Stomach smooth muscle (tissue), 2 donors: ENCODE measurements at regions not wholly inside any gene's neighbourhood (a gene's known extent, or its start where the extent isn't known, plus 50 kb on each side); places are given as distances from the start of the nearest gene placed in this dataset.

Experiments
- H3K27ac ChIP-seq: one replicate; pipeline ENCODE4 v1.7.0; 2013; ENCODE audit warnings: mild to moderate bottlenecking, low read length, inconsistent platforms
- H3K27me3 ChIP-seq, 2 donors: one replicate each; pipeline ENCODE4 v1.7.0; 2013; ENCODE audit warnings: low read length in 2 of 2; ENCODE audit not compliant: insufficient read depth in 2 of 2, control insufficient read depth in 1 of 2
- H3K36me3 ChIP-seq, 2 donors: one replicate each; pipeline ENCODE4 v1.7.0; 2013; ENCODE audit warnings: low read length in 2 of 2; ENCODE audit not compliant: control insufficient read depth in 2 of 2, insufficient read depth in 2 of 2
- H3K4me1 ChIP-seq: one replicate; pipeline ENCODE4 v1.7.0; 2013; ENCODE audit warnings: low read length; ENCODE audit not compliant: control insufficient read depth, insufficient read depth
- H3K4me3 ChIP-seq, 2 donors: one replicate each; pipeline ENCODE4 v1.7.0; 2013; ENCODE audit warnings: low read length in 2 of 2
- H3K9ac ChIP-seq, 2 donors: one replicate each; pipeline ENCODE4 v1.7.0; 2013; ENCODE audit warnings: low read length in 2 of 2, mild to moderate bottlenecking in 1 of 2
- H3K9me3 ChIP-seq, 2 donors: one replicate each; pipeline ENCODE4 v1.7.0; 2013; ENCODE audit warnings: low read length in 2 of 2; ENCODE audit not compliant: control insufficient read depth in 2 of 2
- donor health status: healthy.
- donor health status: Pancreatic carcinoma.

DNA sequence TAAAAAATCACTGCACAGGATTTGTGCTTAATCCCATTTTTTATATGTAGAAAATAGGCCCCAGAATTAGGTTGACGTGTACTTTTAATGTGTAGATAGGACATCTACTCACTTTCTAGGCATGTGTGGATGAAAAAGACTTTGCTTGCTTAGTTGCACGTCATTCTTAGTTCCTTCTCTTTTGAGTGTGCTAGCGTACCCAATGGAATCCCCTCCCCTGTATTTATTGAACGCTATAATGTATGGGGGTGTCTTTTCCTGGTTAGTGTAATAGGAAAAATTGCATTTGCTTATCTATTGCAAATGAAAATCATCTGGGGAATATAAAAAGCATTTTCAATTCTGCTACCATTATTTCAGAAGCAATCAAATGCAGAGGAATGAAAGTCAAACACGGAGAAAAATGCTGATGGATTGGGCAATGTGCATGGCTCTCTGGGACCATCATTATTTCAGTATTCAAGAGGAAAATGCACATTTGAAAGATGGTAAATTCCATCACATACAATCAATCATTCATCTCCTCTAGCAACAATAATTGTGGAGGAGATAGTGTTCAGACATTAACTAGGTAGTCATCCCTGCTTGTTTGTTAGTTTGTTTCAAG lies 277.0 kb upstream of the B3GALT2 start:
- no peaks in the 10 kb centered on the region for H3K9me3 ChIP-seq
- no peak overlapping the region for H3K4me3 ChIP-seq
- H3K27me3 ChIP-seq: no peaks in the 10 kb centered on the region
- H3K4me1 ChIP-seq: no peaks in the 10 kb centered on the region
- H3K9ac ChIP-seq: no peak overlapping the region
- no peak overlapping the region for H3K27ac ChIP-seq
- no peaks in the 10 kb centered on the region for H3K36me3 ChIP-seq

DNA sequence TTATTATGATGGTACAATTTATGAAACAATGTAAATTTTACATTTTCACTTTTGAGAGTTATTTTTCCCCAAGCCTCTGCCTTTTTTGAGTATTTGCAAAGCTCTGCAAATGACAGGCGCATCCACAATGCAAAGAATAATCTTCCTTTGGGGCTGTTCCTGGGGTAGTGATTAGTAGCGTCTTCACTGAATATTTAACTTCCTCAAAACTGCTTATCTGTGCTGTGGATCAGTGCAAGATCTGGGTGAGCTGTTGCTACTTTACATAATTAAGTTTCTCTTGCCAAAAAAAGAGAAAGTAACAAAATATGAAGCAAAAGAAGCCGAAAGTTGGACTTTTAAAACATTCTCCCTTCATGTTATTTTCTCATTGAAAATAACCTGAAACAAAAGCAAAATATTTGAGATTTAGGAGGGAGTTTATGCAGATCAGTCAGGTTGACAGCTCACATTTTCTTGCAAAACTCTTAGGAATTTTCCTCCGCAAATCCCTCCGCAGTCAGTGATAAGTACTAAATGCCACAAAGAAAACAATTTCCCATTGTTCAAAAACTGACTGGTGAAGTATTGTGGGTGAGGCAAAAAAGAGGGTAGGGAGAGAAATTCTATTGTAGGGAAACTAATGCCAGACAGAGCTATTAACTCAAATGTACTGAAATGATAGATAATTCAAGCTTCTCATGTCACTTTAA lies 276.4 kb upstream of the B3GALT2 start:
- no peak overlapping the region for H3K27ac ChIP-seq
- no peaks in the 10 kb centered on the region for H3K9me3 ChIP-seq
- H3K27me3 ChIP-seq: no peaks in the 10 kb centered on the region
- no peaks in the 10 kb centered on the region for H3K36me3 ChIP-seq
- no peak overlapping the region for H3K4me3 ChIP-seq
- H3K9ac ChIP-seq: no peak overlapping the region
- no peaks in the 10 kb centered on the region for H3K4me1 ChIP-seq

DNA sequence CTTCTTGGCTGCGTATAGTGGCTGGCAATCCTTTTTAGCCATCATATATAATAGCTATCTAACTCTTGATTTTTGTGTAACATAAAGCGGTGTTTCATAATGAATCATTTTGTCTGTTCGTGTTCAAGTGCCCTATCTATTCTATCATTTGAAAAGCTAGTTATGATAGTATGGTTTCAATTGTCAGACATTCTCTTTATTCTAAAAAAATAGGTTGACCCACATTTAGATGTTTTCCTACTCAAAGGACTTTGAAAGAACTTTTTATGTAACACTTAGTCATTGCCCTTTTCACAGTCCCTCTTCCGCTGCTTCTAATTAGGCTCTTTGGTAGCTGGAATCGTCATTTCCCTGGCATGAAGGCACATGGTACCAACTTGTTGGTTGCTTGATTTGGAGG lies 272.2 kb upstream of the B3GALT2 start:
- Histone ChIP-seq H3K4me1 (no peaks in the 10 kb centered on the region), H3K27ac (no peak overlapping the region), H3K9me3 (no peaks in the 10 kb centered on the region), H3K9ac (no peak overlapping the region), H3K27me3 (no peaks in the 10 kb centered on the region), H3K36me3 (no peaks in the 10 kb centered on the region), H3K4me3 (no peak overlapping the region)

DNA sequence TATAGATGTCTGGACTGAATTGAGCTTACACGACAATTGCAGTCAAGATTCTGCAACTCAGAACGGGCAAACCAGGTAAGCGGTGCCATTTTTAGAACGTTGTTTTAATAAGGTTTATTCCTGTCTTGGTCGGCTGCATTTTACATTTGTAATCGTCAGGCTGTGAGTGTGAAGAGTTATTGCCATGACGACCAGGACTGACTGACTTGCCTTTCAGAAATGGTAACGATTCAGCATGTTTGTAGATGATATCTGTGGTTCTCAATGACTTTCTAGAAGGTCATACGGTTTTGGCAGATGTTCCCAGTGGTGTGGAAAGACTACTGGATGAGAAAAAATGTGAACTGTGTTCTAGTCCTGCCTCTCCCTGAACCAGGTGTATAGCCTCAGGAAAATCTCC lies 271.3 kb upstream of the B3GALT2 start:
- H3K9me3 ChIP-seq: no peaks in the 10 kb centered on the region
- no peaks in the 10 kb centered on the region for H3K27me3 ChIP-seq
- H3K4me1 ChIP-seq: no peaks in the 10 kb centered on the region
- H3K36me3 ChIP-seq: no peaks in the 10 kb centered on the region
- no peak overlapping the region for H3K9ac ChIP-seq
- no peak overlapping the region for H3K4me3 ChIP-seq
- H3K27ac ChIP-seq: no peak overlapping the region

DNA sequence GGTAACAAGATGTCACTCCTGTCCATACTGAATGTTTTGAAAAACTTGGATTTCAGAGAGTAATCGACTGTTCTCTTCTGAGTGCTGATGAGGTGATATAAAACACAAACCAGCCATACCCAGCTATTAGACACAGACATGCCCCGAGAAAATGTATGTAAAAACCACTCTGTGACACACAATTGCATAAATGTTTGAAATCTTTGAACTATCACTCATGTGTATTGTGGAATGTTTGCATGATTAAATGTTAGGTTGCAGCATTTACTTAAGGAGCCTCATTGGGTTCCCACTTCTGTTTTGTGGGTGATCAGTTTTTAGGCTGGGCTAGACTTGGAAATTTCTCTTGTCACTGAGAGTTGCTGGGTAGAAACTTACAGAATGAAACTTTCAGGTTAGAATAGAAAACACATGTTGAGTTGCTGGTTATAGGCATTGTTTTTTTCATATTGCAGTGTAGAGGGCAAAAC lies 270.4 kb upstream of the B3GALT2 start:
- no peaks in the 10 kb centered on the region for H3K4me1 ChIP-seq
- no peak overlapping the region for H3K4me3 ChIP-seq
- no peaks in the 10 kb centered on the region for H3K36me3 ChIP-seq
- H3K9ac ChIP-seq: no peak overlapping the region
- H3K9me3 ChIP-seq: no peaks in the 10 kb centered on the region
- H3K27me3 ChIP-seq: no peaks in the 10 kb centered on the region
- no peak overlapping the region for H3K27ac ChIP-seq

DNA sequence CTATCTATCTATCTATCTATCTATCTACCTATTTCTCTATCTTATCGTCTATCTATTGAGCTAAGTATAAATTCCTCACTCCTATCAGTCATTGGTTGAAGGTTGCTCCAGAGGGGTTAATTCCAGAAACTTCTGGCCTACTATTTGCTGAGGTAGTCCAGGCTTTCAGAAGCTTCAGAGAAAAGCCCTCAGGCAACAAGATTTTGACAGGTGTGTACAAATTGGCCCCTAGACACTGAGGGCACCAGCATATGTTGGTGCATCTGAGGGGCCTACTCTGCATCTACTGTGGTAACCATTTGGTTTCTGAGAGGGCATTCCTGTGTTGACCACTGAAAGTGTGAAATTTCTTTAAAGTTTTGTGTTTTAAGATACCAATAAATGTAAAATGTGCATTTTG lies 265.2 kb upstream of the B3GALT2 start:
- Histone ChIP-seq H3K9me3 (no peaks in the 10 kb centered on the region), H3K4me1 (no peaks in the 10 kb centered on the region), H3K9ac (no peak overlapping the region), H3K27ac (no peak overlapping the region), H3K36me3 (no peaks in the 10 kb centered on the region), H3K27me3 (no peaks in the 10 kb centered on the region), H3K4me3 (no peak overlapping the region)

DNA sequence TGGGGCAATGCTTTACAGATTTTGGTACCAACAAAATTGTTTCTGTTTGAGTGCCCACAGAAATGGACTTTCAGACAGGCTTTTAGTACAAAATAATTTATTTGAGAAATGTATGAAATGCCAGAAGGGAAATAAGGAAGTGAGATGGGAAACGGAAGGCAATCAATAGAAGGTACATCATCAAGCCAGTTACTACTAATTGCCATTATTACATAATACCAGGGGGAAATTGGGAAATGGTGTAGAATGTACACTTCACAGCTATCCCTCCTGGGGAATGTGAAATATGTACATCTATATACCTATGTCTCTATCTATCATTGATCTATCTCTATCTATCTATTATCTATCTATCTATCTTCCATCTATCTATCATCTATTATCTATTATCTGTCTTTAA lies 264.6 kb upstream of the B3GALT2 start:
- Histone ChIP-seq H3K27me3 (no peaks in the 10 kb centered on the region), H3K36me3 (no peaks in the 10 kb centered on the region), H3K27ac (no peak overlapping the region), H3K4me3 (no peak overlapping the region), H3K4me1 (no peaks in the 10 kb centered on the region), H3K9ac (no peak overlapping the region), H3K9me3 (no peaks in the 10 kb centered on the region)

DNA sequence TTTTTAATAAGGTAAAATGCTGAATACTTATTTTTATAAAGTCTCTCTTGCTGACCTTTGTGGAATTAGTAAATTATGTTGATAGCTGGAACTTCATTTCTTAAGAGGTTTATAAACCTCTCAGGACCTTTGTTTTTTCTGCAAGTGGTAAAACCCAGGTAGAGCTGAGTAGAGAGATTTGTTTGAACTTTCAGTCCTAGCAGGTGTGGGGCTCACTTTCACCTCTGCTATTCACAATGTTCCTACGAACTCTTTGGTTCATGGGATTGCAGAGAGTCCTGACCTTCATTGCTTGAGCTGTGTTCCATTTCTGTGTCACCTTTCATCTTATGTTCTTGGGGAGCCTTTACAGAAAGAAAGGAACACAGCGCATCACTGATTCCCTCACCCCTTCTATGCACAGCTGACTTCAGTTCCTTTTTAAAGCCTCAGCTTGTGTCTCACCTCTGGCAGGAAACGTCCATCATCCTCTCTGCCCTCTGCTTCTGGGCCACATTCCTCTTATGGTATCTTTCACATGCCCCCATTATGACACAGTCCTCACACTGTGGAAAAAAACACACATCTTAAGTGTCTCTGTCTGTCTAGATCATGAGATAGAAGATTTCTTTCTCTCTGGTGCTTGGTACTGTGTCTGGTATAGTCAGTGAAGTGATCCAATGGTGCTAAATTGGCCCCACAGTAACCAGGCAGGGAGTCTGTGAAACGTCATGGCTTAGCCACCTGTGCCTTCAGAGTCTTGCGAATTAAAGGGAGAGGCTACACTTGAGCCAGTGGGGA lies 262.5 kb upstream of the B3GALT2 start:
- H3K36me3 ChIP-seq: no peaks in the 10 kb centered on the region

DNA sequence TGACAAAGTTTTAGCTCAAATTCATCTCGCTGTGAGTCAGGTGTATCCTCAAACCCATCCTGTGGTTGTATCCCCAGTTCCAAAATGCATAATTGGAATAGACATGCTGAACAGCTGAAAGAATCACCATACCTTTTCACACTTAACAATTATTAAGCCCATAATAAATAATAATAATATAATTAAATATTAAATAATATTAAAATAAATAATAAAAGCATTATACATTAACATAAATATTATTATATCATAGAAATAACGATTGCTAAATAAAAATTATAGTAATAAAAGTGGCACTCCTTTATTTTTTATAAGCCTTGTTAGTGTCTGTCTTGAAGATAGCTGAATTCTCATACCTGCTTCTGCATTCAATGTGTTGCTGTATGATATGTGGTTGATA lies 257.5 kb upstream of the B3GALT2 start:
- Histone ChIP-seq H3K4me1 (no peaks in the 10 kb centered on the region), H3K27ac (no peak overlapping the region), H3K27me3 (no peaks in the 10 kb centered on the region), H3K4me3 (no peak overlapping the region), H3K36me3 (no peaks in the 10 kb centered on the region), H3K9me3 (no peaks in the 10 kb centered on the region), H3K9ac (no peak overlapping the region)

More for the DNA sequence above, 262.5 kb upstream of the B3GALT2 start:
- Histone ChIP-seq H3K9ac (no peak overlapping the region), H3K27ac (no peak overlapping the region), H3K4me1 (no peaks in the 10 kb centered on the region), H3K9me3 (no peaks in the 10 kb centered on the region), H3K4me3 (no peak overlapping the region), H3K27me3 (no peaks in the 10 kb centered on the region)

DNA sequence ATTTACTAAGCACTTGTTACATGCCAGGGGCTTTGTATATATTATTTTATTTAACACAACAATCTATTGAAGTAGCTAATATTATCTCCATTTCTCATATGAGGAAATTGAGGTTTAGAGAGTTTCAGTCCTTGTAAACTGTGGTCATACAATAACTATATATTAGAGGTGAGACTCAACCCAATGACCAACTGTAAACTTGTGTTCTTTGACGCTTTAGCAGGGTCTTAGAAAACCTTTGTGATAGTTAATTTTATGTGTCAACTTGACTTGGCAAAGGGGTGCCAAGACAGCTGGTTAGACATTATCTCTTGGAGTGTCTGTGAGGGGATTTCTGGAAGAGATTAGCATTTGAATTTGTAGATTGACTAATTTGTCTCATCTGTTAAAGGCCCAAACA lies 252.4 kb upstream of the B3GALT2 start:
- Histone ChIP-seq H3K4me3 (no peak overlapping the region), H3K4me1 (no peaks in the 10 kb centered on the region), H3K27ac (no peak overlapping the region), H3K9ac (no peak overlapping the region), H3K36me3 (no peaks in the 10 kb centered on the region), H3K27me3 (no peaks in the 10 kb centered on the region), H3K9me3 (peaks cover 0 to 3% of the 10 kb centered on the region in 2 donors)

DNA sequence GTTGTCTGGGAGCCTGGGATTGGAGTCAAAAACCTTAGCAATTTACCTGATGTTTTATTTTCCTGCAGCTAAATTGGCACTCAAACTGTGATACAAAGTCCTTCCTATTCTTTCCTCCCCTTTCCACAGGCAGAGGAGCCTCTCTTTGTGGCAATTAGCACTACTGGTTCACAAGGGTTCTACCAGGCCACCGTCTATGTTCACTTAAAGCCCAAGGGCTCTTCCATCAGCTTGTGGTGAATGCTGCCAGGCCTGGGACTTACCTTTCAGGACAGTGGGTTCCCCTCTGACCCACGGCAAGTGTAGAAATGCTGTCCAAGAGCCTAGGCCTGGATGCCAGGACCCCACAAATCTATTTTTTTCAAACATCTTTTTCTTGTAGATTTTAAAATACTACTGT lies 251.9 kb upstream of the B3GALT2 start:
- Histone ChIP-seq H3K9ac (no peak overlapping the region), H3K27me3 (no peaks in the 10 kb centered on the region), H3K36me3 (no peaks in the 10 kb centered on the region), H3K4me1 (no peaks in the 10 kb centered on the region), H3K9me3 (peaks cover 0 to 5% of the 10 kb centered on the region in 2 donors), H3K4me3 (no peak overlapping the region), H3K27ac (no peak overlapping the region)
